T follicular helper cell (primary cell): ENCODE measurements at regions not wholly inside any gene's neighbourhood (a gene's known extent, or its start where the extent isn't known, plus 50 kb on each side); places are given as distances from the start of the nearest gene placed in this dataset.
"Not testable (repeated sequence)": the region's sequence is repeated elsewhere in the genome, so short reads cannot be mapped to it uniquely, and the experiment has no call there.

Experiments
- DNase-seq: peaks from one replicate; pipeline ENCODE4 v3.0.0-alpha.2; 2020; ENCODE audit warnings: low read depth

DNA sequence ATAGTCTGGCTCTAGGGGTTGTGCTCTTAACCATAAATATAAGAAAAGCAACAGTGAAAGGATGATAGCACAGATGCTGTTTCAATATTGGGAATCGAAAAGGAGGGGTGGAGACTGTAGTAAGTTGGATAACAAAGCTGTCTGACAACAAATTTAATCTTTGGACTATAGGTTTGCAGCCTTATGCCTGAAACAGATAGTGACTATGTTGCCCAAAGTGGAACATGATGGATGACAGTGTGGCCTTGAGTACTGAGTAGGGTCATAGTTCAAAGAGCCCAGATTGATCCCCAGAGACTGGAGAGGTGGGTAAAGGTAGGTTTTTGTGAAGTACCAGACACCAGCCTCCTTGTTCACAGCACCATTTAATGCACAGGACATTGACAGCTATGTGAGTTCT is 144.0 kb upstream of the PALMD start:
- no peak for DNase-seq

DNA sequence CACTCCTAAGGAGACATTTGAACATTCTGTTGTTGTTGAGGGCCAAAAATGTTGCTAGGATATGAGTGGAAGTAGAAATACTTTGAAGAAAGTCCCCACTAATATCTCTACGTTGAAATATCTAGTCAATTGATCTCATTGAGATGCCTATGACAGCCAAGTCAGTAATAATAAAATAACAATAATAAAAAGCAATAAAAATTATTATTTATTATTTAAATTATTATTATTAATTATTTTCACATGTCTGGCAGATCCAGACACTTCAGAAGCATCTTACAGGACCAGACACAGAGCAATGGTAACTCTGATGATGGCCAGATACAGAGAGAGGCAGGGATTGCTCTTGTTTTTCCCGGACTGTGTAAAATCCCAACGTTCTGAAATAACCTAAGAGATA is 143.5 kb upstream of the PALMD start:
- no peak for DNase-seq

DNA sequence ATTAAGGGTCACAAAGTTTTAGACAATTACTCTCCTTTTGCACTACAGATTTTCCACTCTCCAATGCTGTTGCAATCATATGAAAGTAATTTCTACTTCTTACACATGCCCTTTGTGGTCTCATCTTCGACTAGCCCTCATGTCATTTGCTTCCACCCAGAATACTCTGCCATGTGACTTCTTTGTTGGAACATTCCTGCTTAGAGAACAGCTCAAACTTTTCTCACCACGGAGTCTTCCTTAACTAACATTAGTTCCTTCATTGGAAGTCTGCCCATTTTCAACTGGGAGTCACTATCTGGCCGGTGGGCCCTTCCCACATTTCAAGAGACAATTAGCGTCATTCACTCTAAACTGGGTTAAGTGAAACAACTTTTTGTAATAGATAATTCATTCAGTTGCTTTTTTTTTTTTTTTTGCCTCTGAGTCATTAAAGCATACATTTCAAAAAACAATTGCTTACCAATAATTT is 142.6 kb upstream of the PALMD start:
- DNase-seq = no peak

DNA sequence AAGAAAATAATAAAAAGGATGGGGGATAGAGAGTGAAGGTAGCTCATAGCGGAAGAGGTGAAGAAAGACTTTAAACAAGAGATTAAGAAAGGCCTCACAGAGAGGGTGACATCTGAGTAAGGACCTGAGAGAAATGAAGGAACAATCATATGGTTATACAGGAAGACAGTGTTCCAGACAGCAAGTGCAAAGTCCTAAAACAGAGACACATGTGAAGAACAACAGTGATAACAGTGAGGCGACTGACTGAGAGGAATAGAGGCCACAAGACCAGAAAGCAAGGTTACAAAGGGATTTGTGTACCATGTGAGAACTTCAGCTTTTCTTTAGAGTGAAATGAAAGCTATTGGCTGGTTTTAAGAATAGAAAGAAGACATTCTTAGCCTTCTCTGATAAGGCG is 141.6 kb upstream of the PALMD start:
- no peak for DNase-seq

DNA sequence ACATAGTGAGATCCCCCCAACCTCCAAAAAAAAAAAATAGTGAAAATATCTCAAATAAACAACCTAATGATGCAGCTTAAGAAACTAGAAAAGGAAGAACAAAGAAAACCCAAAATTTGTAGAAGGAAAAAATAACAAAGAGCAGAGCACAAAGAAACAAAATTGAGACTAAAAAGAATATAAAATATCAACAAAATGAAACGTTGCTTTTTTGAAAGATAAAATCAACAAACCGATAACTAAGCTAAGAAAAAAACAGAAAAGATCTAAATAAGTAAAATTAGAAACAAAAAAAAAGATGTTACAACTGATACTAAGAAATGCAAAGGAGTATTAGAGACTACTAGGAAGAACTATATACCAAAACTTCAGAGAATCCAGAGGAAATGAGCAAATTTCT is 139.3 kb upstream of the PALMD start:
- DNase-seq = no peak

DNA sequence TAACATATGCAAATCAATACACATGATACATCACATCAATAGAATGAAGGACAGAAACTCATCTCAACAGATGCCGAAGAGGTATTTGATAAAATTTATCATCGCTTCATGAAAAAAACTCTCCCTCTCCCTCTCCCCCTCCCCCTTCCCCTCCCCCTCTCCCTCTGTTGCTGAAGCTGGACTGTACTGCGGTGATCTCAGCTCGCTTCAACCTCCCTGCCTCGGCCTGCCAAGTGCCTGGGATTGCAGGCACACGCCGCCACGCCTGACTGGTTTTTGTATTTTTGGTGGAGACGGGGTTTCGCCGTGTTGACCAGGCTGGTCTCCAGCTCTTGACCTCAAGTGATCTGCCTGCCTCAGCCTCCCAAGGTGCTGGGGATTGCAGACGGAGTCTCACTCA is 138.5 kb upstream of the PALMD start:
- not testable (repeated sequence) for DNase-seq

DNA sequence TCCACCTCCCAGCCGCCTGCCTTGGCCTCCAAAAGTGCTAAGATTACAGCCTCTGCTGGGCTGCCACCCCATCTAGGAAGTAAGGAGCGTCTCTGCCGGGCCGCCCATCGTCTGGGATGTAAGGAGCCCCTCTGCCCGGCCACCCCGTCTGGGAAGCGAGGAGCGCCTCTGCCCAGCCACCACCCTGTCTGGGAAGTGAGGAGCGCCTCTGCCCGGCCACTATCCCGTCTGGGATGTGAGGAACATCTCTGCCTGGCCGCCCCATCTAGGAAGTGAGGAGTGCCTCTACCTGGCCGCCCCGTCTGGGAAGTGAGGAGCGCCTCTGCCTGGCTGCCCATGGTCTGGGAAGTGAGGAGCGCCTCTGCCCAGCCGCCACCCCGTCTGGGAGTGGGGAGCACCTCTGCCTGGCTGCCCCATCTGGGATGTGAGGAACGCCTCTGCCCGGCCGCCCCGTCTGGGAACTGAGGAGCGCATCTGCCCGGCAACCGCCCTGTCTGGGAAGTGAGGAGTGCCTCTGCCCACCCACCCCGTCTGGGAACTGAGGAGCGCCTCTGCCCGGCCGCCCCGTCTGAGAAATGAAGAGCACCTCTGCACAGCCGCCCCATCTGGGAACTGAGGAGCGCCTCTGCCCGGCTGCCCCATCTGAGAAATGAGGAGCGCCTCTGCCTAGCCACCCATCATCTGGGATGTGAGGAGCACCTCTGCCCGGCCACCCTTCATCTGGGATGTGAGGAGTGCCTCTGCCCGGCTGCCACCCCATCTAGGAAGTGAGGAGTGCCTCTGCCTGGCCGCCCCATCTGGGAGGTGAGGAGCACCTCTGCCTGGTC is 137.8 kb upstream of the PALMD start:
- no peak for DNase-seq

DNA sequence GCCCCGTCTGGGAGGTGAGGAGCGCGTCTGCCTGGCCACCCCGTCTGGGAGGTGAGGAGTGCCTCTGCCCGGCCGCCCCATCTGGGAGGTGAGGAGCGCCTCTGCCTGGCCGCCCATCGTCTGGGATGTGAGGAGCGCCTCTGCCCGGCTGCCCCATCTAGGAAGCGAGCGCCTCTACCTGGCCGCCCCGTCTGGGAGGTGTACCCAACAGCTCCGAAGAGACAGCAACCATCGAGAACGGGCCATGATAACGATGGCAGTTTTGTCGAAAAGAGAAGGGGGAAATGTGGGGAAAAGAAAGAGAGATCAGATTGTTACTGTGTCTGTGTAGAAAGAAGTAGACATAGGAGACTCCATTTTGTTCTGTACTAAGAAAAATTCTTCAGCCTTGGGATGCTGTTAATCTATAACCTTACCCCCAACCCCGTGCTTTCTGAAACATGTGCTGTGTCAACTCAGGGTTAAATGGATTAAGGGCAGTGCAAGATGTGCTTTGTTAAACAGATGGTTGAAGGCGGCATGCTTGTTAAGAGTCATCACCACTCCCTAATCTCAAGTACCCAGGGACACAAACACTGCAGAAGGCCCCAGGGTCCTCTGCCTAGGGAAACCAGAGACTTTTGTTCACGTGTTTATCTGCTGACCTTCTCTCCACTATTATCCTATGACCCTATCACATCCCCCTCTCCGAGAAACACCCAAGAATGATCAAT is 137.0 kb upstream of the PALMD start:
- not testable (repeated sequence) for DNase-seq

DNA sequence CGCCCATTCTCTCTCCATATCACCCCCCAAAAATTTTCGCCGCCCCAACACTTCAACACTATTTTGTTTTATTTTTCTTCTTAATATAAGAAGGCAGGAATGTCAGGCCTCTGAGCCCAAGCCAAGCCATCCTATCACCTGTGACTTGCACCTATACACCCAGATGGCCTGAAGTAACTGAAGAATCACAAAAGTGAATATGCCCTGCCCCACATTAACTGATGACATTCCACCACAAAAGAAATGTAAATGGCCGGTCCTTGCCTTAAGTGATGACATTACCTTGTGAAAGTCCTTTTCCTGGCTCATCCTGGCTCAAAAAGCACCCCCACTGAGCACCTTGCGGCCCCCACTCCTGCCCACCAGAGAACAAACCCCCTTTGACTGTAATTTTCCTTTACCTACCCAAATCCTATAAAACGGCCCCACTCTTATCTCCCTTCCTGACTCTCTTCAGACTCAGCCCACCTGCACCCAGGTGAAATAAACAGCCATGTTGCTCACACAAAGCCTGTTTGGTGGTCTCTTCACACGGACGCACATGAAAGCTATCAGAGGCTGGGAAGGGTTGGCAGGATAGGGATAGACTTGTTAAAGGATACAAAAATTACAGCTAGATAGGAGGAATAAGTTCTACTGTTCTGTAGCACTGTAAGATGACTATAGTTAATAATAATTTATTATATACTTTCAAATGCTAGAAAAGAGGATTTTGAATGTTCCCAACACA is 130.9 kb upstream of the PALMD start:
- not testable (repeated sequence) for DNase-seq

DNA sequence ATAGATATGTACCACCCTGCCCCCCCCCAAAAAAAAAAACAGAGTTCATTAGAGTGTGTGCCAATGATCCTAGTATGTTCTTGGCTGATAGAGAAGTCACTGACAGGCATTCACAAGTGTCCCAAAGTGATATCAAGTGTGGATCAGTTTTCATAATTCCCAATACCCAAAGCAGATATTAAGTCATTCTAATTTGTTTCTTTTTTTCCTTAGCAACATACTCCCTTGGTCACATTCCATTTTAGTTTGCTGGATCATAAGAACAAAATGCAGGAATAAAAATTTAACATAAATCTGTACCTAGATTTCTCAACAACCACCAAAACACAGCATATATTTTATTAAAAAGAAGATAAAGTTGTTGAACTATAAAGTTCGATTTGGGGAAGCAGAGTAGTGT is 129.8 kb upstream of the PALMD start:
- DNase-seq = no peak

DNA sequence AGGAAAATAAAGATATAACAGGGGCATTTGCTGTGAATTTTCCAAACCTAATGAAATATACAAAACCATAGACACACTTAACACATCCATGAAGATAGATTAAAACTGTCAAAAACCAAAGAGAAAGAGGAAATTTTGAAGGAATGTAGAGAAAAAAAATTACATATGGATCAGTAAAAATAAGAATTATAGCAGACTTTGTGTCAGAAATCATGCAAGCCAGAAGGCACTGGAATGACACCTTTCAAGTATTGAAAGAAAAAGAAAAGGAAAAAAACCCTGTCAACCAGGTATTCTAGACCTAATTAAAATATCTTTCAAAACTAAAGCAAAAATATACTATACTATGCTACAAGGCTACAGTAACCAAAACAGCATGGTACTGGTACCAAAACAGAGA is 125.8 kb upstream of the PALMD start:
- DNase-seq = no peak

DNA sequence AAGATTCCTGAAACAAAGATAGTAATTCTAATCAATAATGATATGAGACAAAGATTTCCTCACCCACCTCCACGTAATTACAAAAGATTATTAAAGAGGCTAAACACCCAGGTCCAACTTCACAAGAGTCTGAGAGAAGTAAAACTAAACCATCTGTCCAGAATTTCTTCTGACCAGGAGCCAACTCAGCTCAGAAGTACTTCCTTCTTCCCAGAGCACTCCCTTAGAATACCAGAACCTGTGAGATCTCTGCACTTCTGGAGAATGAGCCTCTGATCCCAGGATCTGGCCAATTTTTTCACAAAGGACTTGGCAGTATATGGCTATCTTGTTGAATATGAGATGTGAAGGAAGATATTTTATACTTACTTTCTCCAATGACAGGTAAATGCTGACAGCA is 120.6 kb upstream of the PALMD start:
- no peak for DNase-seq

DNA sequence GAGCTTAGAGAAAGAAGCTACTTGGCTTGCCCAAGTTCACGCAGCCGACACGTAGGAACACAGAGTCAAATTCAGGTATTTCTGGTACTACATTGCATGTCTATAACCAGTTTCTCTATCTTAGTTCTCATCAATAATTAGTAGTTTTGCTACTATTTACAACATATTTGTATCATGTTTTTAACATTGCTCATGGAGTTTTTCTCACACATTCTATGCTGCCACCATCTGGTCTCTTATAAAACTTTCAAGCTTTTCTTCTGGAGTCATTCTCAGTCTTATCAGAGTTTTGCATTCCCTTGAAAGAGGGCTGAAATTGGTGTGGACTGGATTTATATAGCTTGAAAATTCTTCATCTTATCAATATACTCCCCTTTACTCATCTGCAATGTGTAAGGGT is 118.8 kb upstream of the PALMD start:
- DNase-seq = no peak

DNA sequence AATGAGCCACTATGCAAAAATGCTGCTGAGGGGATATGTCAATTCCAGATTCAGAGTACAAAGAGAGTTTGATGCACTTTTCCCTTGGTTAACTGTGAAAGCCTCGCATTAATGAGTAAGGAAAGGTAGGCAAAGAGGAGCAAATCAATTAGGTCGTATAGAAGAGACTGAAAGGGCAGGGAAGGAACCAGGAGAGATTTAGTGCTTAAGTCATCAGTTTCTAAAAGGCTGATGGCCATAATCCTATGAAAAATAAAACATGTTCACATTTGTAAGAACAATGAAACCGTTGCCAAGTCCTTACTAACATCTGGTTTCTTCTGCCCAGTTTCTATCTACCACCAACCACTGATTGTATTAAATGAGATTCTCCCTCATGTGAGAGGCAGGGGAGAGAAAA is 118.4 kb upstream of the PALMD start:
- no peak for DNase-seq

DNA sequence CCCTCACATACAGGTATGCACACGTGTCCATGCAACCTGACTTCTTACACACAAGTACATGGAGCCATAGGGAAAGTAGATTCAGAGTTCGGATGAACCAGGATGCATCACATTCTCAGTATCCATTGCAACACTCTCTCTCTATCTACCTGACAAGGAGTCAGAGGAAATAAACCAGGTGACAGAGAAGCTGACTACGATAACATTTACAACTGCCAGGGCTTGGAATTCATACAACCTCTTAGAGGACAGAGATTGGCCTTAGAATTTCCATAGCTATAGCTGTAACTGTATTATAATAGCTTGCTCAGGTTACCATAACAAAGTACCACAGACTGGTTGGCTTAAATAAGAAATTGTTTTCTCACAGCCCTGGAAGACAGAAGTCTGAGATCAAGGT is 116.9 kb upstream of the PALMD start:
- no peak for DNase-seq

DNA sequence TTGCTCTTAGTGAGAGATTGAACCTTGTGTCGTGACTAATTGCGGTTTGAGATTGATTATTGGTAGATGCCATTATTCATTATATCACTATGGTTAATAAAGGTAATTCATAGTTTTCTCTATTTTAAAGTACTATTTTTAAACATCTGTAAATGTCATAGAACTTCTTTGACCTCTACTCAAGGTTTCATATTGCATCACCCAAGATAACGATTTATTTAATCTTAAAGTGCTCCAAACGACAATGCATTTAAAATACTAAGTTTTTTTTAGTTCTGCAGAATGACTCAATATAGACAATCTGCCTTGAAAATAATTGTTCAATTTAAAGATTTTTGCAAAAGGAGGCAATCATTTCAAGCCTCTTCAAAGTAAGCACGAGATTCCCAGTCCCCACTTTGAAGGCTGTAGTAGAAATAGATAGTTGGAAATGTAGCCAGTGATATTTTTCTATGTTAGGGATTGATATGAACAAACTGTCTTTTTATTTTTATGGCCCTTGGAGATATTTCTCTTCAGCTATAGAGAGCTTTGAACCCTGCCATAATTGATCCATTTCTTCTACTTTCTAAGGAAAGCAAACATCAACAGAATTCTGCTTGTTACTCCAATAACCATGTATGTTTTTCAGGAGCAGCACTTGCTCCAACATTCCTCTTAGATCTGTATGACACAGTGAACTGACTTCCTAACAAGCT is 114.2 kb upstream of the PALMD start:
- DNase-seq = no peak

DNA sequence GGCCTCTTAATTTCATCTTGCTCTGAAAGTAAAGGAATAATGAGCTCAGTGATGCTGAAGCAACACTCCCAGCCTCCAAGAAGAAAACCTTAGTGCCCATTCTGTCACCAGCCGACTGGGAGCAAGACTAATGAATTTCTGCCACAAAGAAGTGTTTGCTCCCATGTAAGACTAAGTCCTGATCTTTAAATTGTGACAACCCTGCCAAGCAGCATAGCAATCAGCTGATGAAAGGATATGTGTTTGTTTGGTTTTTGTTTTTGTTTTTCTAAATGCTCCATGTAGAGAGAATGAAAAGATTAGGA is 113.7 kb upstream of the PALMD start:
- no peak for DNase-seq

DNA sequence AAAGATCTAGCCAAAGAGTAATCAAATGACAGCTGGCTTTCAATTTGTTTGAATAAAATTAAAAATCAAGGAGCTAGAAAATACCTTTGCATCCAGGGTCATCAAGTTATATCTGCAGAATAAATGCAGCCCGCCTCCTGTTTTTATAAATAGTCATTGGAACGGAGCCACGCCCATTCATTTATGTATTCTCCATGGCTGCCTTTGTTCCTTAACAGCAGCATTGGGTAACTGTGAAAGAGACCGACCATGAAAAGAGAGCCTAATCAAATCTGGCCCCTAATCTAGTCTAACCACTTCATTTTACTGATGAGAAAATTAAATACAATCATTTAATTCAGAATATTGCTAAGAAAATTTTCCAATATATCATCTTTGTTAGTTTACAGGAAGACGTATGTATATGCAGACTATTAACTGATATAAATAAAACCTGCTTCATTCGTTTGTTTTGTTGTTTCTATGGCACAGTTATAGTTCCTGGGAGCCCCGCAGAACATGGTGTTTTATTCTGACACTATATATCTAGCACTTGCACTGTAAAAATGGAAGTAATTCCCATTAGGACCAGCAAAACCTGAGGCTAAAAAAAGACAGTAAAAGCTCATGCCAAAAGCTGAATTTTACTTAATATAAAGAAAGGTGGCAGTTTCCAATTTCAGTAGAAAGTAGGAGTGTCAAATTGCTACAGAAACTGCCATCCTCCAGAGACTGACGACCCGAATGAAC is 111.8 kb upstream of the PALMD start:
- DNase-seq = no peak

DNA sequence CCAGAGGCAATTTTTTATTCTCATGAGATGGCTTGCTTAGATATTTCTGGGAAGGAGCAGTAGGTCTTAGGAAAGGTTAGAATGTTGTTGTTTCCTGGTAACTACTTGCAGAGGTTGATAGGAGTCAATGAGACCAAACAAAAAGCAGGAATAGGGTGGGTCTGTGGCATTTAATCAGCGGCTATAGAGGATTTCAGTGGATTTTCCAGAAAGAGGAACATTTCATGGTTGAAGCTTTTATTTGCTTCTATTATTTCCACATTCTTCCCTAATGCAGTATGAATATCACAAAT is 111.3 kb upstream of the PALMD start:
- DNase-seq = no peak

DNA sequence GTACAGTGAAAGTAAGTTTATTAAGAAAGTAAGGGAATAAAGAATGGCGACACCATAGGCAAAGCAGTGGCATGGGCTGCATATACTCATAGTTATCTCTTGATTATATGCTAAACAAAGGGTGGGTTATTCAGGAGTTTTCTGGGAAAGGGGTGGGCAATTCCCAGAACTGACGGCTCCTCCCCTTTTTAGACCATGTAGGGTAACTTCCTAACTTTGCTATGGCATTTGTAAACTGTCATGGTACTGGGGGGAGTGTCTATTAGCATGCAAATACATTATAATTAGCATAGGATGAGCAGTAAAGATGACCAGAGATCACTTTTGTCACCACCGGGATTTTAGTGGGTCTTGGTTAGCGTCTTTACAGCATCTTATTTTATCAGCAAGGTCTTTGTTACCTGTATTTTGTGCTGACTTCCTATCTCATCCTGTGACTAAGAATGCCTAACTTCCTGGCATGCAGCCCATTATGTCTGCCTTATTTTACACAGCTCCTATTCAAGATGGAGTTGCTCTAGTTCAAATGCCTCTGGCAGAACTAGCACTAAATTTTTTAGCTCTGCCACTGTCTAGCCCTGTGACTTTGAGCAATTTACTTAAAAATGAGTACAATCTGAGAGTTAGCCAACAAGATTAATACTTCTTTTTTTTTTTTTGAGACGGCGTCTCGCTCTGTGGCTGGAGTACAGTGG is 110.3 kb upstream of the PALMD start:
- no peak for DNase-seq

DNA sequence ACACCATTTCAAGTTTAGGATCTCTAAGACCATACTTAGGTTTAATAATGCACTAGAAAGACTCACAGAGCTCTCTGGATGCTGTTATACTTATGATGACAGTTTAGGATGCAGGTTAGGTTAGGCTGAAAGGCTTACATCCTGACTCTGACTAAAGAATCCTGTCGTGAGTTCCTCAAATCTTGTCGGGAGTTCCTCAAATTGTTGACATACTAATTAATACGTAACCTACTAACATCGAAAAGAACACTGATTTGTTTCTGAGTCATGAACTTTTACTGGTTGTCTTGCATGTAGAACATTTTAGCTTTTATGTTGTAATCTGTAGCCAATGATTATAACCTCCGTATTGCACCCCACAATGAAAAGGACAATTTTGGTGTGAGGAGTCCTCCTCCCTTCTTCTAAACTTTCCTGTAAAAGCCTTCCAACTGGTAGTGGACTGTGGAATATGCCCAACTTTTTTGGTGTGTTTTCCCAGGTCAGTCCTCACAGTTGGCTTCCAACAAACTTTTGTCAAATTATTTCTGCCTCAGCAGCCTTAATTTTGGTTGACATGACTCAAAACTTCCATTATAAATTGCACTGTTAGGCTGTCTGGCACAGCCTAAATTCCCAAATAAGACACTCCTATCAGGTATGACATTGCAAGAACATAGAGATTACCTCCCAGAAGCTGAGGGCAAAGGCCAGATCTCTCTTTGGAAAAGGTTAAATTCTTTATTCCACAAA is 107.9 kb upstream of the PALMD start:
- no peak for DNase-seq
